ENCODE measurements at regions not wholly inside any gene's neighbourhood (a gene's known extent, or its start where the extent isn't known, plus 50 kb on each side); places are given as distances from the start of the nearest gene placed in this dataset.

DNA sequence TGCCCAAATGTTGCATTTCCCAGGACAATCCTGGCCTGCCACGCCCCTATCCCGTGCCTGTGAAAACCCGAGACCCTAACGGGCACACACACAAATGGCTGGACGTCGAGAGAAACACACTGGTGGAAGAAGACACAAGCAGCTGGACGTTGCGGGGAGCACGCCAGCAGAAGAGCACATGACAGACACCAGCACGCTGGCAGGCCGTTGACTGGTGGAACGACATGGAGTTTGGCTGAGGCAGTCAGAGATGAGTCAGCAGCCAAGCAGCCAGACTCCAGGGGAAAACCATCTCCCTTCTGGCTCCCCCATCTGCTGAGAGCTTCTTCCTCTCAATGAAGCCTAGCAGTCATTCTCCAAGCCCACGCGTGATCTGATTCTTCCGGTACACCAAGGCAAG is 606.7 kb upstream of the LRRC4C start:
- TF ChIP-seq, protein P1, sequence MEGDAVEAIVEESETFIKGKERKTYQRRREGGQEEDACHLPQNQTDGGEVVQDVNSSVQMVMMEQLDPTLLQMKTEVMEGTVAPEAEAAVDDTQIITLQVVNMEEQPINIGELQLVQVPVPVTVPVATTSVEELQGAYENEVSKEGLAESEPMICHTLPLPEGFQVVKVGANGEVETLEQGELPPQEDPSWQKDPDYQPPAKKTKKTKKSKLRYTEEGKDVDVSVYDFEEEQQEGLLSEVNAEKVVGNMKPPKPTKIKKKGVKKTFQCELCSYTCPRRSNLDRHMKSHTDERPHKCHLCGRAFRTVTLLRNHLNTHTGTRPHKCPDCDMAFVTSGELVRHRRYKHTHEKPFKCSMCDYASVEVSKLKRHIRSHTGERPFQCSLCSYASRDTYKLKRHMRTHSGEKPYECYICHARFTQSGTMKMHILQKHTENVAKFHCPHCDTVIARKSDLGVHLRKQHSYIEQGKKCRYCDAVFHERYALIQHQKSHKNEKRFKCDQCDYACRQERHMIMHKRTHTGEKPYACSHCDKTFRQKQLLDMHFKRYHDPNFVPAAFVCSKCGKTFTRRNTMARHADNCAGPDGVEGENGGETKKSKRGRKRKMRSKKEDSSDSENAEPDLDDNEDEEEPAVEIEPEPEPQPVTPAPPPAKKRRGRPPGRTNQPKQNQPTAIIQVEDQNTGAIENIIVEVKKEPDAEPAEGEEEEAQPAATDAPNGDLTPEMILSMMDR (IDR thresholded peaks at IDR 0.05): no peak
- H3K4me3 ChIP-seq: no peak overlapping the region
- ATAC-seq (ENCODE audit: insufficient number of reproducible peaks, low FRiP score, low read depth): no peak
- H3K36me3 ChIP-seq: no peaks in the 10 kb centered on the region
- no peaks in the 10 kb centered on the region for H3K4me1 ChIP-seq (ENCODE audit: control insufficient read depth in 1 of 2, low read depth in 2 of 2)
- no peaks in the 10 kb centered on the region for H3K9me3 ChIP-seq
- H3K27ac ChIP-seq: no peak overlapping the region
- DNase-seq (ENCODE audit: low spot score): no peak
- no peaks in the 10 kb centered on the region for H3K27me3 ChIP-seq (replicated peaks; ENCODE audit: insufficient read depth)

- Histone ChIP-seq H3K36me3 (no peaks in the 10 kb centered on the region), H3K4me3 (no peak overlapping the region), H3K27me3 (replicated peaks; ENCODE audit: insufficient read depth) (no peaks in the 10 kb centered on the region), H3K27ac (no peak overlapping the region), H3K9me3 (no peaks in the 10 kb centered on the region), H3K4me1 (ENCODE audit: control insufficient read depth in 1 of 2, low read depth in 2 of 2) (no peaks in the 10 kb centered on the region)
- DNase-seq (ENCODE audit: low spot score): no peak
- no peak for ATAC-seq (ENCODE audit: insufficient number of reproducible peaks, low FRiP score, low read depth)
- TF ChIP-seq, protein P1 (IDR thresholded peaks at IDR 0.05): no peak
Observed at GRCh38 chr11:42074306-42074705, 614.9 kb upstream of the LRRC4C start.

DNA sequence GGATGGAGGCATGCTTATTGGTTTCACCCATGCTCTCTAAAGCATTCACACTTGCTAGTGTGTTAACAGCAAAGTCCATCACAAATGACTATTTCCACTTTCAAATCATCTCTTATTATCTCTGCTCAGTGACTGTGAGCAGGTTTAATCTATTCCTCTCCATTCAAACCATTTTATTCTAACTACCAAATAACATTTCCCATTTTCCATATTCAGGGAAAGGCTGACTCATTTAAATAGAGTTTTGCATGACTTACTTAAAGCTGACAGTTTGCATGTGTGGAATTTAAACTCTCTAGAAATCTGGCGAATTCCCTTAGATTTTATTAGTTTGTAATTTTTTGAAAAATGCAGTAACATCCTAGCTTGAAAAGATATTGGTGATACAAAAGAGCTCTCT is 615.7 kb upstream of the LRRC4C start:
- Histone ChIP-seq H3K27ac (no peak overlapping the region), H3K36me3 (no peaks in the 10 kb centered on the region), H3K9me3 (no peaks in the 10 kb centered on the region), H3K4me3 (no peak overlapping the region), H3K4me1 (ENCODE audit: control insufficient read depth in 1 of 2, low read depth in 2 of 2) (no peaks in the 10 kb centered on the region), H3K27me3 (replicated peaks; ENCODE audit: insufficient read depth) (no peaks in the 10 kb centered on the region)
- DNase-seq (ENCODE audit: low spot score) (no peak), ATAC-seq (ENCODE audit: insufficient number of reproducible peaks, low FRiP score, low read depth) (no peak)
- TF ChIP-seq, protein P1 (IDR thresholded peaks at IDR 0.05): no peak

- ATAC-seq (ENCODE audit: insufficient number of reproducible peaks, low FRiP score, low read depth) (no peak), DNase-seq (ENCODE audit: low spot score) (no peak)
- Histone ChIP-seq H3K4me1 (ENCODE audit: control insufficient read depth in 1 of 2, low read depth in 2 of 2) (no peaks in the 10 kb centered on the region), H3K4me3 (no peak overlapping the region), H3K27me3 (replicated peaks; ENCODE audit: insufficient read depth) (no peaks in the 10 kb centered on the region), H3K27ac (no peak overlapping the region), H3K9me3 (no peaks in the 10 kb centered on the region), H3K36me3 (no peaks in the 10 kb centered on the region)
- TF ChIP-seq, protein P1 (IDR thresholded peaks at IDR 0.05): no peak
Observed at GRCh38 chr11:42077794-42078193, 618.3 kb upstream of the LRRC4C start.

GRCh38 chr11:42085736-42086135 is 626.3 kb upstream of the LRRC4C start:
- no peak overlapping the region for H3K27ac ChIP-seq
- no peaks in the 10 kb centered on the region for H3K36me3 ChIP-seq
- DNase-seq (ENCODE audit: low spot score) (no peak), ATAC-seq (ENCODE audit: insufficient number of reproducible peaks, low FRiP score, low read depth) (no peak)
- TF ChIP-seq, protein P1 (IDR thresholded peaks at IDR 0.05): no peak
- H3K4me3 ChIP-seq: no peak overlapping the region
- H3K9me3 ChIP-seq: no peaks in the 10 kb centered on the region
- H3K4me1 ChIP-seq (ENCODE audit: control insufficient read depth in 1 of 2, low read depth in 2 of 2): no peaks in the 10 kb centered on the region
- no peaks in the 10 kb centered on the region for H3K27me3 ChIP-seq (replicated peaks; ENCODE audit: insufficient read depth)
